T-cell (primary cell): ENCODE measurements at regions not wholly inside any gene's neighbourhood (a gene's known extent, or its start where the extent isn't known, plus 50 kb on each side); places are given as distances from the start of the nearest gene placed in this dataset.
"Not testable (repeated sequence)": the region's sequence is repeated elsewhere in the genome, so short reads cannot be mapped to it uniquely, and the experiment has no call there.

Experiments used
- ATAC-seq, 4 experiments: fragments of 200-7000 bp in 3 of 4; fragments of 150-1000 bp in 1 of 4; cut with Tn5 transposase; replicated peaks in 1 of 4; 1 replicate in 3 of 4; 2 replicates in 1 of 4; pipeline ENCODE4 v1.10.0; 2021; ENCODE audit warnings: moderate library complexity in 3 of 4, mild to moderate bottlenecking in 2 of 4, moderate number of reproducible peaks in 1 of 4
- CTCF ChIA-PET, 2 donors: fragments of 300-600 bp; sonication (Branson Sonifier 250); formaldehyde crosslinking; loops; one replicate each; lab custom pipeline; 2022; ENCODE audit warnings: antibody characterized with exemption in 2 of 2; lab: Charles Lee
- POLR2A ChIA-PET, 2 donors: fragments of 300-600 bp; sonication (Branson Sonifier 250); formaldehyde crosslinking; loops; one replicate each; lab custom pipeline; 2022; ENCODE audit warnings: antibody characterized with exemption in 2 of 2; lab: Charles Lee
- DNase-seq, 35 experiments: peaks; one replicate each; pipeline versions ENCODE4 v3.0.0 to v3.0.0-alpha.2; 2013 to 2023
- H3K27ac ChIP-seq: one replicate; pipeline ENCODE4 v1.5.1; 2013; ENCODE audit warnings: low read length
- H3K27me3 ChIP-seq, 2 experiments: replicated peaks in 1 of 2; 1 replicate in 1 of 2; 2 replicates in 1 of 2; pipeline versions ENCODE4 v1.6.1 to v1.7.0; 2013; ENCODE audit warnings: low read length in 1 of 2, mixed read lengths in 1 of 2; ENCODE audit not compliant: control insufficient read depth in 2 of 2, insufficient read depth in 2 of 2; ENCODE audit errors: extremely low read depth in 1 of 2
- H3K36me3 ChIP-seq, 2 donors: 1 replicate in 1 of 2; 2 replicates in 1 of 2; pipeline versions ENCODE4 v1.6.1 to v1.7.0; 2013; ENCODE audit warnings: low read length in 1 of 2; ENCODE audit not compliant: control insufficient read depth in 2 of 2, insufficient read depth in 1 of 2; ENCODE audit errors: extremely low read depth in 1 of 2
- H3K4me1 ChIP-seq, 2 experiments: 1 replicate in 1 of 2; 2 replicates in 1 of 2; pipeline versions ENCODE4 v1.6.1 to v1.7.0; 2013; ENCODE audit warnings: low read length in 2 of 2, mixed read lengths in 1 of 2; ENCODE audit not compliant: insufficient read depth in 2 of 2, control insufficient read depth in 1 of 2; ENCODE audit errors: extremely low read depth in 1 of 2
- H3K4me3 ChIP-seq, 2 donors: 1 replicate in 1 of 2; 2 replicates in 1 of 2; pipeline versions ENCODE4 v1.5.1 to v1.7.0; 2013; ENCODE audit warnings: mild to moderate bottlenecking in 2 of 2, low read length in 1 of 2, moderate library complexity in 1 of 2; ENCODE audit not compliant: control insufficient read depth in 1 of 2; ENCODE audit errors: extremely low read depth in 1 of 2
- H3K9me3 ChIP-seq: 2 replicates; pipeline ENCODE4 v1.7.0; 2013
- H3K27ac Mint-ChIP-seq, 2 donors: one replicate each; pipeline ENCODE4 v1.8.0; 2020 to 2021; ENCODE audit warnings: mild to moderate bottlenecking in 2 of 2, mixed read lengths in 2 of 2
- H3K27me3 Mint-ChIP-seq, 2 donors: one replicate each; pipeline ENCODE4 v1.8.0; 2021 to 2022; ENCODE audit warnings: mixed read lengths in 2 of 2
- H3K36me3 Mint-ChIP-seq: one replicate; pipeline ENCODE4 v1.8.0; 2021; ENCODE audit warnings: mixed read lengths
- H3K4me1 Mint-ChIP-seq, 3 donors: one replicate each; pipeline ENCODE4 v1.8.0; 2020 to 2022; ENCODE audit warnings: mixed read lengths in 3 of 3, mild to moderate bottlenecking in 1 of 3
- H3K4me3 Mint-ChIP-seq, 3 donors: one replicate each; pipeline ENCODE4 v1.8.0; 2020 to 2022; ENCODE audit warnings: mild to moderate bottlenecking in 3 of 3, mixed read lengths in 3 of 3, moderate library complexity in 3 of 3
- H3K9me3 Mint-ChIP-seq, 3 donors: one replicate each; pipeline ENCODE4 v1.8.0; 2020 to 2022; ENCODE audit warnings: mixed read lengths in 3 of 3
- WGBS: methylation state at CpG from one replicate; pipeline ENCODE4 v1.1.5; 2013; ENCODE audit warnings: missing lambda C conversion rate; ENCODE audit not compliant: insufficient coverage; 5-methylcytosine and 5-hydroxymethylcytosine counted together

DNA sequence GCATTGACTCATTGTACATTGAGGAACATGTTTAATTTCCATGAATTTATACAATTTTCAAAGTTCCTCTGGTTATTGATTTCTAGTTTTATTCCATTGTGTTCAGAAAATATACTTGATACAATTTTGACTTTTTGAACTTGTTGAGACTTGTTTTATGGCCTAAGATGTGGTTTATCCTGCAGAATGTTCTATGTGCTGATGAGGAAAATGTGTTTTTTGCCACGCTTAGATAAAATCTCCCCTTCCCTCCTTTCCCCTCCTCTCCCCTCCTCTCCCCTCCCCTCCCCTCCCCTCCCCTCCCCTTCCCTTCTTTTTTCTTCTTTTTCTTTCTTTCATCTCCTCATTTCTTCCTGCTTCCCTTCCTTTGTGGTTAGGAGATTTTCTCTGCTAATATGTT, 470.8 kb upstream of the MAP3K7 start:
- ChIA-PET POLR2A (no interaction called here), CTCF (no interaction called here)
- no peak overlapping the region for H3K27ac Mint-ChIP-seq
- H3K27me3 Mint-ChIP-seq = no peaks in the 10 kb centered on the region
- DNase-seq (no peak), ATAC-seq (no peak)
- H3K27ac ChIP-seq = no peak overlapping the region
- H3K4me3 Mint-ChIP-seq = no peak overlapping the region
- no peaks in the 10 kb centered on the region for H3K36me3 Mint-ChIP-seq
- H3K9me3 ChIP-seq = no peaks in the 10 kb centered on the region
- WGBS = no CpG with 5 or more reads among the region's 1 CpG
- no peak overlapping the region for H3K4me3 ChIP-seq
- no peaks in the 10 kb centered on the region for H3K27me3 ChIP-seq
- no peaks in the 10 kb centered on the region for H3K4me1 Mint-ChIP-seq
- no peaks in the 10 kb centered on the region for H3K4me1 ChIP-seq
- H3K9me3 Mint-ChIP-seq = peaks cover 0 to 26% (median 16%) of the 10 kb centered on the region in 3 donors
- no peaks in the 10 kb centered on the region for H3K36me3 ChIP-seq

DNA sequence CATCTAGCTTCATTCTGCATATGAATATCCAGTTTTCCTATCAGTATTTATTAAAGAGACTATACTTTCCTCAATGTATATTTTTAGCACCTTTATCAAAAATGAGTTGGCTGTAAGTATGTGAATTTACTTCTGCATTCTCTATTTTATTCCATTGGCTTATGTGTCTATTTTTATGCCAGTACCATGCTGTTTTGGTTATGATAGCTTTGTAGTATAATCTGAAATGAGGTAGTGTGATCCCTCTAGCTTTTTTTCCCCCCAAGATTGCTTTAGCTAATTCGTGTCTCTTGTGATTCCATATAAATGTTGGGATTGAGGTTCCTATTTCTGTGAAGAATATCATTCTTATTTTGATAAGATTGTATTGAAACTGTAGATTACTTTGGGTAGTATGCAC, 469.1 kb upstream of the MAP3K7 start:
- Histone ChIP-seq H3K27ac (no peak overlapping the region), H3K27me3 (no peaks in the 10 kb centered on the region), H3K4me1 (no peaks in the 10 kb centered on the region), H3K36me3 (no peaks in the 10 kb centered on the region), H3K9me3 (no peaks in the 10 kb centered on the region), H3K4me3 (no peak overlapping the region)
- no peak overlapping the region for H3K27ac Mint-ChIP-seq
- ATAC-seq = no peak
- H3K9me3 Mint-ChIP-seq = peaks cover under 1 to 26% (median 13%) of the 10 kb centered on the region in 3 donors
- CTCF ChIA-PET = no interaction called here
- POLR2A ChIA-PET = no interaction called here
- no peaks in the 10 kb centered on the region for H3K4me1 Mint-ChIP-seq
- no CpG with 5 or more reads among the region's 1 CpG for WGBS
- no peak for DNase-seq
- H3K27me3 Mint-ChIP-seq = no peaks in the 10 kb centered on the region
- H3K36me3 Mint-ChIP-seq = no peaks in the 10 kb centered on the region
- no peak overlapping the region for H3K4me3 Mint-ChIP-seq

DNA sequence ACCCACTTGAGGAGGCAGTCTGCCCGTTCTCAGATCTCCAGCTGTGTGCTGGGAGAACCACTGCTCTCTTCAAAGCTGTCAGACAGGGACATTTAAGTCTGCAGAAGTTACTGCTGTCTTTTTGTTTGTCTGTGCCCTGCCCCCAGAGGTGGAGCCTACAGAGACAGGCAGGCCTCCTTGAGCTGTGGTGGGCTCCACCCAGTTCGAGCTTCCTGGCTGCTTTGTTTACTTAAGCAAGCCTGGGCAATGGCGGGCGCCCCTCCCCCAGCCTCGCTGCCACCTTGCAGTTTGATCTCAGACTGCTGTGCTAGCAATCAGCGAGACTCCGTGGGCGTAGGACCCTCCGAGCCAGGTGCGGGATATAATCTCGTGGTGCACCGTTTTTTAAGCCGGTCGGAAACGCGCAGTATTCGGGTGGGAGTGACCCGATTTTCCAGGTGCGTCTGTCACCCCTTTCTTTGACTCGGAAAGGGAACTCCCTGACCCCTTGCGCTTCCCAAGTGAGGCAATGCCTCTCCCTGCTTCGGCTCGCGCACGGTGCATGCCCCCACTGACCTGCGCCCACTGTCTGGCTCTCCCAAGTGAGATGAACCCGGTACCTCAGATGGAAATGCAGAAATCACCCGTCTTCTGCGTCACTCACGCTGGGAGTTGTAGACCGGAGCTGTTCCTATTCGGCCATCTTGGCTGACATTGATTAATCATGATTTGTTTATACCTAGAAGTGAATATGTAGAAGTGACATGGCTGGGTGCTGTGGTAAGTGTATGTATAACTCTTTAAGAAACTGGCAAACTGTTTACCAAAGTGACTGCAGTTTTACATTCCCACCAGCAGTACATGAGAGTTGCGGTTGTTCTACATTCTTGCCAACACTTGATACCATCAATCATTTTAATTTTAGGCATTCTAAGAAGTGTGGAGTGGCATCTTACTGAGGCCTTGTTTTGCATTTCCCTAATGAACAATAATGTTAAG, 465.9 kb upstream of the MAP3K7 start:
- peaks cover 3 to 14% (median 10%) of the 10 kb centered on the region in 3 donors for H3K9me3 Mint-ChIP-seq
- H3K27me3 ChIP-seq, POLR2A ChIA-PET, H3K4me1 ChIP-seq, DNase-seq, H3K4me3 Mint-ChIP-seq, H3K9me3 ChIP-seq, H3K4me1 Mint-ChIP-seq, CTCF ChIA-PET, H3K27me3 Mint-ChIP-seq, H3K36me3 Mint-ChIP-seq, H3K36me3 ChIP-seq, H3K27ac Mint-ChIP-seq, H3K4me3 ChIP-seq, ATAC-seq, H3K27ac ChIP-seq: not testable (repeated sequence)
- WGBS = 94% methylated on average over 24 of the region's 33 CpGs

DNA sequence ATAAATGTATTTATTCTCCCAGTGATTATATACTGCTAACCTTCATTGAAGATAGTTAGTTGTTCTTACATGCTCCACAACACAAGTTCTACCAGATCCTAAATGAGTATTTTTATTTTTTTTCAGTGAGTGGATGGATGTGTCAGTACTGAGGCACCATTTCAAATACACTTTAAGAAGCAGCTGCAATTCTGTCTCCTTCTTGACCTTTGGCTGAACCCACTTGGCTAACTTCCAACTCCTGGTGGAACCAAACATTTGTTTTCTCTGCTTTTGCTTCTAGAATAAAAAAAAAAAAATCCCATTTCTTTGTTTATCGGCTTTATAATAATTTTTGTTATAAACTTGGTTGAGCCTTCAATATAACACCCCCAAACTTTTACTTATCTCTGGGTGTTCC, 458.3 kb upstream of the MAP3K7 start:
- H3K9me3 Mint-ChIP-seq = peaks cover 0 to 11% (median 4%) of the 10 kb centered on the region in 3 donors
- no peaks in the 10 kb centered on the region for H3K27me3 Mint-ChIP-seq
- ATAC-seq (no peak), DNase-seq (no peak)
- Histone ChIP-seq H3K27ac (no peak overlapping the region), H3K4me3 (no peak overlapping the region), H3K36me3 (no peaks in the 10 kb centered on the region), H3K9me3 (no peaks in the 10 kb centered on the region), H3K4me1 (no peaks in the 10 kb centered on the region), H3K27me3 (no peaks in the 10 kb centered on the region)
- no peak overlapping the region for H3K4me3 Mint-ChIP-seq
- ChIA-PET CTCF (no interaction called here), POLR2A (no interaction called here)
- no peak overlapping the region for H3K27ac Mint-ChIP-seq
- no peaks in the 10 kb centered on the region for H3K36me3 Mint-ChIP-seq
- H3K4me1 Mint-ChIP-seq = no peaks in the 10 kb centered on the region
- no CpG with 5 or more reads among the region's 1 CpG for WGBS

DNA sequence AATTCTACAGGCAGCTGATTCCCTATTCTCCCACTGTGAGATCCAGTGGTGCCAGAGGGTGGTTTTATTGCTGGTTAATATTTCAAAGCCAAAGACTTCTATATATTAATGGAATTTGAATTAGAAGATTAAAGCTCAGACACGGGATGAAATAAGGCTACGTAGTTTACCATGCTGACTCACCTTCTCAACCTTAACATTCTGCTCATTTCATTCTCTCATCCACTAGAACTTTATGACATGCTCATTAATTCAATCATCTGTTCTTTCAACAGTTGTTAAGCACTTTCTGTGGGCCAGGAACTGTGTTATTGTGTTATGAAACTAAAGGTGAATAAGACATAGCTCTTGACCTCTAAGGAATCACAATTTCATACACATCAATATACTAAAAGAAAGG, 456.9 kb upstream of the MAP3K7 start:
- Histone ChIP-seq H3K27ac (no peak overlapping the region), H3K4me3 (no peak overlapping the region), H3K36me3 (no peaks in the 10 kb centered on the region), H3K9me3 (no peaks in the 10 kb centered on the region), H3K27me3 (no peaks in the 10 kb centered on the region), H3K4me1 (no peaks in the 10 kb centered on the region)
- POLR2A ChIA-PET = no interaction called here
- H3K27ac Mint-ChIP-seq = no peak overlapping the region
- no peak for ATAC-seq
- no peaks in the 10 kb centered on the region for H3K36me3 Mint-ChIP-seq
- CTCF ChIA-PET = no interaction called here
- no peaks in the 10 kb centered on the region for H3K4me1 Mint-ChIP-seq
- H3K9me3 Mint-ChIP-seq = peaks cover 0 to 11% (median 4%) of the 10 kb centered on the region in 3 donors
- no peaks in the 10 kb centered on the region for H3K27me3 Mint-ChIP-seq
- DNase-seq = no peak
- no peak overlapping the region for H3K4me3 Mint-ChIP-seq
- no CpG with 5 or more reads among the region's 2 CpGs for WGBS

DNA sequence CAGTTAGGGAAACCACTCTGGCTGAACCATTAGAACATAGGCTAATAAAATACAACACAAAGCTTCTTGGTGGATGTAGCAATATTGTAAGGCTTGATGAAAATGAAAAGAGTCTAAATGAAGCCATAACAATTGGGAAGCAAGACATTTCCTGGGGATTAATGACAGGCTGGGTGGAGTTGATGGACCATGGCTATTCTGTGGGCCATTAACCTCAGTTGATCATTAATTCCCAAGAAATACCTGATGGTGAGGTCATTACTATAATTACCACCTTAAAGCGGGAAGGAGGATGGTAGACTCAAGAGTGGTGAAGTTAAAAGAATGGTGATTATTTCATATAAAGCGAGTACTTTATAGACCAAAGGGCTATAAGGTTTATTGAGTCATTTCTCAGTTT, 455.8 kb upstream of the MAP3K7 start:
- no peak overlapping the region for H3K4me3 Mint-ChIP-seq
- H3K4me1 Mint-ChIP-seq = no peaks in the 10 kb centered on the region
- 75% methylated on average over 1 of the region's 2 CpGs for WGBS
- H3K27ac Mint-ChIP-seq = no peak overlapping the region
- peaks cover 0 to 11% (median 4%) of the 10 kb centered on the region in 3 donors for H3K9me3 Mint-ChIP-seq
- no peaks in the 10 kb centered on the region for H3K36me3 Mint-ChIP-seq
- CTCF ChIA-PET = no interaction called here
- Histone ChIP-seq H3K36me3 (no peaks in the 10 kb centered on the region), H3K4me1 (no peaks in the 10 kb centered on the region), H3K27me3 (no peaks in the 10 kb centered on the region), H3K4me3 (no peak overlapping the region), H3K9me3 (no peaks in the 10 kb centered on the region), H3K27ac (no peak overlapping the region)
- DNase-seq = no peak
- ATAC-seq = no peak
- H3K27me3 Mint-ChIP-seq = no peaks in the 10 kb centered on the region
- POLR2A ChIA-PET = no interaction called here
